Spleen (tissue), 11 donors: ENCODE measurements at regions not wholly inside any gene's neighbourhood (a gene's known extent, or its start where the extent isn't known, plus 50 kb on each side); places are given as distances from the start of the nearest gene placed in this dataset.

ENCODE experiments used
- DNase-seq: peaks from one replicate; pipeline ENCODE4 v3.0.0-alpha.2; 2020
- H3K27ac ChIP-seq, 8 donors: fragments of 200-600 bp; sonication (generic) in 7 of 8; 1 replicate in 4 of 8; 2 replicates in 4 of 8; pipeline versions ENCODE4 v1.5.0 to v1.8.0; 2016 to 2021; ENCODE audit warnings: inconsistent platforms in 4 of 8, mild to moderate bottlenecking in 4 of 8, moderate library complexity in 1 of 8
- H3K27me3 ChIP-seq, 7 donors: fragments of 200-600 bp; sonication (generic) in 6 of 7; replicated peaks in 1 of 7; 1 replicate in 4 of 7; 2 replicates in 3 of 7; pipeline versions ENCODE4 v1.5.0 to v1.8.0; 2016 to 2021; ENCODE audit warnings: inconsistent platforms in 3 of 7, mild to moderate bottlenecking in 1 of 7
- H3K36me3 ChIP-seq, 6 donors: fragments of 200-600 bp; sonication (generic) in 5 of 6; 1 replicate in 4 of 6; 2 replicates in 2 of 6; pipeline versions ENCODE4 v1.5.0 to v1.8.0; 2016 to 2021; ENCODE audit warnings: inconsistent platforms in 2 of 6
- H3K4me1 ChIP-seq, 6 donors: fragments of 200-600 bp; sonication (generic) in 5 of 6; 1 replicate in 3 of 6; 2 replicates in 3 of 6; pipeline versions ENCODE4 v1.5.0 to v1.8.0; 2016 to 2021; ENCODE audit warnings: inconsistent platforms in 3 of 6
- H3K4me3 ChIP-seq, 8 donors: fragments of 200-600 bp; sonication (generic) in 7 of 8; 1 replicate in 4 of 8; 2 replicates in 4 of 8; pipeline versions ENCODE4 v1.5.0 to v1.8.0; 2016 to 2021; ENCODE audit warnings: inconsistent platforms in 4 of 8, mild to moderate bottlenecking in 4 of 8, moderate library complexity in 2 of 8
- H3K9me3 ChIP-seq, 8 donors: fragments of 200-600 bp; sonication (generic) in 7 of 8; 1 replicate in 4 of 8; 2 replicates in 4 of 8; pipeline versions ENCODE4 v1.5.0 to v1.8.0; 2016 to 2021; ENCODE audit warnings: inconsistent platforms in 4 of 8
- POLR2A ChIP-seq, 3 donors: fragments of 450-650 bp; IDR thresholded peaks; one replicate each; pipeline ENCODE4 v1.5.1; 2017; ENCODE audit warnings: antibody characterized with exemption in 3 of 3, mild to moderate bottlenecking in 1 of 3
- POLR2AphosphoS5 ChIP-seq, 3 donors: sonication (generic); formaldehyde crosslinking; IDR thresholded peaks; one replicate each; pipeline ENCODE4 v1.5.1; 2017; ENCODE audit warnings: antibody characterized with exemption in 3 of 3
- WGBS, 5 donors: extraction: QIAGEN DNeasy Blood & Tissue Kit in 3 of 5; methylation state at CpG; one replicate each; pipeline versions ENCODE4 v1.1.5 to v1.1.7; 2013 to 2018; 5-methylcytosine and 5-hydroxymethylcytosine counted together
- intact Hi-C: fragments of 100-400 bp; cut with DNase I; formaldehyde crosslinking; loops from one replicate; pipeline ENCODE4 v1.15.0; 2023; ENCODE audit warnings: low total_unique reads
- TF ChIP-seq, protein P1 (sequence below), 11 experiments: fragments of 200-600 bp in 7 of 11; fragments of 450-650 bp in 4 of 11; sonication (generic) in 4 of 11; IDR thresholded peaks in 8 of 11; conservative IDR thresholded peaks in 3 of 11; 1 replicate in 7 of 11; 2 replicates in 4 of 11; pipeline versions ENCODE4 v1.4.0 to v1.8.0; 2016 to 2021; ENCODE audit warnings: antibody characterized with exemption in 11 of 11, inconsistent platforms in 4 of 11, mild to moderate bottlenecking in 1 of 11
- donor health status: healthy with polysubstance abuse.
- donor health status: DM: no; HTN: no; CAD: no; lungs with moderate emphysema.
- donor health status: DM: no; HTN: no; CAD: no.
- donor health status: Bipolar disorder and iron deficiency.
- donor health status: healthy.
- donor health status: DM: no; HTN: no; CAD: no.
- donor health status: DM: yes; HTN: yes; CAD: no.

DNA sequence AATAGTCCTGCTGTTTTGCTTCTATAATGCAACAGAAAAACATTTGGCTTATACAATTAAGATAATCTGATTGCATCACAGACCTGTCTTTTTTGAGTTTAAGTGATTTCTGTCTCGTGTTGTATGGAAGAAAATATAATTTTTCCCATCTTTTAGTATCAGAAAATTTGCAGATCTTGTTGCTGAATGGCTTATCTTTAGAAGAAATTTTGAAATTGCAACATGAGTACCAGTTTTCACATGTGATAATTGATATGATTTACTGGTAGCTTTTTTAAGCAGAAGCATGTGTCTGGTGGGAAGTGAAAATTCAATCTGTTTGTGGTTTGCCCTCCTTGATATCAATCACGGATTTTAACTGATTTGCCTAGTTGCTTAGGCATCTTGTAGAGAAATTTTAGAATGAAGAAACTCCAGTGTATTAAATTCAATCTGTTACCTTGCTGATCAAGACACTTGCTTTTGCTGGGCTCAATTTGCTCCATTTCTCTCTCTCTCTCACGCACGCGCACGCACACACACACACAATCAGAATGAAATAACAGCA lies 89.8 kb upstream of the MYCBP2 start:
- 68 to 79% (median 71%) methylated on average over 6 of the region's 6 CpGs for WGBS, 5 donors
- TF ChIP-seq, protein P1, sequence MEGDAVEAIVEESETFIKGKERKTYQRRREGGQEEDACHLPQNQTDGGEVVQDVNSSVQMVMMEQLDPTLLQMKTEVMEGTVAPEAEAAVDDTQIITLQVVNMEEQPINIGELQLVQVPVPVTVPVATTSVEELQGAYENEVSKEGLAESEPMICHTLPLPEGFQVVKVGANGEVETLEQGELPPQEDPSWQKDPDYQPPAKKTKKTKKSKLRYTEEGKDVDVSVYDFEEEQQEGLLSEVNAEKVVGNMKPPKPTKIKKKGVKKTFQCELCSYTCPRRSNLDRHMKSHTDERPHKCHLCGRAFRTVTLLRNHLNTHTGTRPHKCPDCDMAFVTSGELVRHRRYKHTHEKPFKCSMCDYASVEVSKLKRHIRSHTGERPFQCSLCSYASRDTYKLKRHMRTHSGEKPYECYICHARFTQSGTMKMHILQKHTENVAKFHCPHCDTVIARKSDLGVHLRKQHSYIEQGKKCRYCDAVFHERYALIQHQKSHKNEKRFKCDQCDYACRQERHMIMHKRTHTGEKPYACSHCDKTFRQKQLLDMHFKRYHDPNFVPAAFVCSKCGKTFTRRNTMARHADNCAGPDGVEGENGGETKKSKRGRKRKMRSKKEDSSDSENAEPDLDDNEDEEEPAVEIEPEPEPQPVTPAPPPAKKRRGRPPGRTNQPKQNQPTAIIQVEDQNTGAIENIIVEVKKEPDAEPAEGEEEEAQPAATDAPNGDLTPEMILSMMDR (IDR thresholded peaks at IDR 0.05 in 8 of 11, conservative IDR thresholded peaks at IDR 0.05 in 3 of 11), result no peak
- TF ChIP-seq POLR2A (IDR thresholded peaks at IDR 0.05), result no peak
- TF ChIP-seq POLR2AphosphoS5 (IDR thresholded peaks at IDR 0.05), result no peak
- Histone ChIP-seq H3K36me3 (no peaks in the 10 kb centered on the region), H3K4me1 (peaks cover 0 to 21% (median 0%) of the 10 kb centered on the region in 6 donors), H3K27ac (no peak overlapping the region), H3K4me3 (no peak overlapping the region), H3K27me3 (no peaks in the 10 kb centered on the region), H3K9me3 (no peaks in the 10 kb centered on the region)
- no peak for DNase-seq
- intact Hi-C loops, result no loop called here

GRCh38 chr13:77415253-77416071 lies 88.6 kb upstream of the MYCBP2 start:
- intact Hi-C loops, result no loop called here
- peaks cover 0 to 21% (median 0%) of the 10 kb centered on the region in 6 donors for H3K4me1 ChIP-seq
- DNase-seq, result no peak
- TF ChIP-seq POLR2AphosphoS5 (IDR thresholded peaks at IDR 0.05) (no peak), POLR2A (IDR thresholded peaks at IDR 0.05) (no peak)
- TF ChIP-seq, protein P1 (IDR thresholded peaks at IDR 0.05 in 8 of 11, conservative IDR thresholded peaks at IDR 0.05 in 3 of 11), result no peak
- H3K9me3 ChIP-seq, result no peaks in the 10 kb centered on the region
- H3K4me3 ChIP-seq, result no peak overlapping the region
- WGBS, 5 donors, result 50 to 78% (median 69%) methylated on average over 1 of the region's 1 CpG
- no peaks in the 10 kb centered on the region for H3K27me3 ChIP-seq
- peak overlapping the region in 4 of 8 donors; percentile 16 to 54 (median 34) for H3K27ac ChIP-seq
- no peaks in the 10 kb centered on the region for H3K36me3 ChIP-seq

DNA sequence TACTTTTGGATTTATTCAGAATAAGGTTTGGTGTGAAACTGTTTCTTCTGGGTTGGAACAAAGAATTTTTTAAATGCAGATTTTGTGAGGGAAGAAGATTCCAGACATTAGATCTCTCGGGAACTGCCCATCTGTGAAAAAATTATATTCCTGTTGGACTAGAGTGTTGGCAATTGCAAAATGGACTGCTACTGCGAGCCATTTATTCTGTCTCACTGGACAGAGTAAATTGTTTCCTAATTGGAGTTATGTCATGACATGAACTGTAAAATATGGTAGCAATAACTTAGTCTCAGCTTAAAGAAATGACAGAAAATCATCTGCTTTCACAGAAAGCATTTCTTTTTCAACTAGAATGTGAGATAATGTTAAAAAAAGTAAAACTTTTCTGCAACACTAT lies 86.0 kb upstream of the MYCBP2 start:
- no peaks in the 10 kb centered on the region for H3K27me3 ChIP-seq
- H3K36me3 ChIP-seq, result no peaks in the 10 kb centered on the region
- intact Hi-C loops, result no loop called here
- no peaks in the 10 kb centered on the region for H3K9me3 ChIP-seq
- no peak for DNase-seq
- 72 to 90% (median 86%) methylated on average over 2 of the region's 2 CpGs for WGBS, 5 donors
- no peak for TF ChIP-seq POLR2AphosphoS5 (IDR thresholded peaks at IDR 0.05)
- TF ChIP-seq, protein P1 (IDR thresholded peaks at IDR 0.05 in 8 of 11, conservative IDR thresholded peaks at IDR 0.05 in 3 of 11), result no peak
- no peak for TF ChIP-seq POLR2A (IDR thresholded peaks at IDR 0.05)
- H3K4me1 ChIP-seq, result peaks cover 0 to 21% (median 0%) of the 10 kb centered on the region in 6 donors
- no peak overlapping the region for H3K27ac ChIP-seq
- no peak overlapping the region for H3K4me3 ChIP-seq

DNA sequence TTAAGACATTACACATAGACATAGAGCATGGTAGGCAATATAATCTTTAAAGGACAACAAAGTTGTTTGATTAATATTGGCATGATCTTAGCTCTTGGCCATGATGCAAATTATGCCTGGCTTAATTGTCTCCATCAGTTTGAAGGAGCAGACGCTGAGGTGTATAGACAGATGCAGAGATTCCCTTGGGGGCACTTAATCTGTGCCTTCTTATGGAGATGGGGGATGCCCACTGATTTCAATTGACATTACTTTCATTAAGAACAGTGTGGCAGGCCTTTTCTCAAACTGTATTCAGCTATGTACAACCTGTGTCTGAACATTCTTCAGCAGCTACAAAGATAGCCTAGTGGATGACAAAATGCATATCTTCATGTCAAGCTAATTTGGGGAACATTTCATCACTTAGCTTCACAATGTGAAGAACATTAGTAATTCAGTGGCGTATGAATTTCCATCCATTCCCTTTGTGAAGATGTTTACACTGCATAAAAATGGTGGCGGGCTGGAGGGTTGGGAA lies 85.3 kb upstream of the MYCBP2 start:
- Histone ChIP-seq H3K36me3 (no peaks in the 10 kb centered on the region), H3K27ac (no peak overlapping the region), H3K27me3 (no peaks in the 10 kb centered on the region), H3K9me3 (no peaks in the 10 kb centered on the region), H3K4me3 (no peak overlapping the region), H3K4me1 (peaks cover 0 to 19% (median 0%) of the 10 kb centered on the region in 6 donors)
- intact Hi-C loops, result no loop called here
- TF ChIP-seq POLR2A (IDR thresholded peaks at IDR 0.05), result no peak
- no peak for TF ChIP-seq POLR2AphosphoS5 (IDR thresholded peaks at IDR 0.05)
- TF ChIP-seq, protein P1 (IDR thresholded peaks at IDR 0.05 in 8 of 11, conservative IDR thresholded peaks at IDR 0.05 in 3 of 11), result no peak
- DNase-seq, result no peak
- 66 to 94% (median 78%) methylated on average over 3 of the region's 3 CpGs for WGBS, 5 donors
